Heart right ventricle (tissue), 16 donors: ENCODE measurements at regions not wholly inside any gene's neighbourhood (a gene's known extent, or its start where the extent isn't known, plus 50 kb on each side); places are given as distances from the start of the nearest gene placed in this dataset.

ENCODE experiments used
- ATAC-seq, 8 donors: fragments of 200-7000 bp; cut with Tn5 transposase; one replicate each; pipeline ENCODE4 v1.9.1; 2020; ENCODE audit warnings: mild to moderate bottlenecking in 8 of 8, moderate library complexity in 8 of 8, moderate number of reproducible peaks in 1 of 8
- DNase-seq, 2 donors: peaks; one replicate each; pipeline ENCODE4 v3.0.0-alpha.2; 2020
- H3K27ac ChIP-seq, 10 donors: fragments of 200-600 bp; sonication (generic) in 2 of 10; one replicate each; pipeline versions ENCODE4 v1.5.0 to v1.8.0; 2020 to 2022; ENCODE audit warnings: mild to moderate bottlenecking in 3 of 10
- H3K27me3 ChIP-seq, 7 donors: fragments of 200-600 bp; one replicate each; pipeline ENCODE4 v1.8.0; 2021 to 2022; ENCODE audit warnings: mild to moderate bottlenecking in 2 of 7
- H3K36me3 ChIP-seq, 9 donors: fragments of 200-600 bp; sonication (generic) in 1 of 9; one replicate each; pipeline versions ENCODE4 v1.5.0 to v1.8.0; 2020 to 2022; ENCODE audit warnings: mild to moderate bottlenecking in 2 of 9
- H3K4me1 ChIP-seq, 9 donors: fragments of 200-600 bp; sonication (generic) in 1 of 9; one replicate each; pipeline versions ENCODE4 v1.5.0 to v1.8.0; 2020 to 2022; ENCODE audit warnings: mild to moderate bottlenecking in 4 of 9
- H3K4me3 ChIP-seq, 10 donors: fragments of 200-600 bp; sonication (generic) in 2 of 10; one replicate each; pipeline versions ENCODE4 v1.5.0 to v1.8.0; 2020 to 2022; ENCODE audit warnings: mild to moderate bottlenecking in 7 of 10, moderate library complexity in 2 of 10
- H3K9me3 ChIP-seq, 11 donors: fragments of 200-600 bp in 10 of 11; sonication (generic) in 2 of 11; one replicate each; pipeline versions ENCODE4 v1.5.0 to v1.8.0; 2013 to 2022; ENCODE audit warnings: mild to moderate bottlenecking in 2 of 11, control low read depth in 1 of 11, moderate library complexity in 1 of 11
- WGBS, 2 donors: extraction: QIAGEN DNeasy Blood & Tissue Kit; methylation state at CpG; one replicate each; pipeline ENCODE4 v1.1.7; 2013; ENCODE audit warnings: inconsistent platforms in 1 of 2; 5-methylcytosine and 5-hydroxymethylcytosine counted together
- intact Hi-C, 10 donors: fragments of 100-400 bp; cut with DNase I; formaldehyde crosslinking; loops; one replicate each; pipeline versions ENCODE4 v1.11.1 to v1.14.2; 2022
- TF ChIP-seq, protein P1 (sequence below), 9 donors: fragments of 200-600 bp; sonication (generic) in 2 of 9; IDR thresholded peaks; one replicate each; pipeline versions ENCODE4 v1.5.0 to v1.8.0; 2021 to 2022; ENCODE audit warnings: antibody characterized with exemption in 9 of 9, mild to moderate bottlenecking in 5 of 9, moderate library complexity in 1 of 9
- donor health status: Arrhythmogenic right ventricular cardiomyopathy.
- donor health status: ischemic (EF 13 %, LVEDD 7.1; RV severe dilation, severe dysfunction).
- donor health status: healthy with polysubstance abuse.
- donor health status: DM: no; HTN: yes; CAD: no.
- donor health status: DM: no; HTN: no; CAD: no.
- donor health status: ischemic (EF 25% LVEDD 6.9; RV normal size, moderate dysfunction).
- donor health status: ischemic (EF 25% LVEDD 5.7; RV mildly dilated, moderate dysfunction).
- donor health status: healthy.
- donor health status: DM: yes; HTN: yes; CAD: no.
- donor health status: Ischemic cardiomyopathy.
- donor health status: ischemic (EF 35%, LVEDD 5.7; RV mildly dilated, moderate dysfunction).
- donor health status: nonischemic (EF 11% LVEDD 7.7; RV severe dilation, severe dysfunction).
- donor health status: DM: yes; HTN: yes; CAD: no.
- donor health status: PGD.
- donor health status: ischemic (EF 29% LVEDD 5.4; RV normal size, mild dysfunction).
- donor health status: nonischemic (EF 23%, LVEDD 6.1; RV moderate dilation, normal function).

DNA sequence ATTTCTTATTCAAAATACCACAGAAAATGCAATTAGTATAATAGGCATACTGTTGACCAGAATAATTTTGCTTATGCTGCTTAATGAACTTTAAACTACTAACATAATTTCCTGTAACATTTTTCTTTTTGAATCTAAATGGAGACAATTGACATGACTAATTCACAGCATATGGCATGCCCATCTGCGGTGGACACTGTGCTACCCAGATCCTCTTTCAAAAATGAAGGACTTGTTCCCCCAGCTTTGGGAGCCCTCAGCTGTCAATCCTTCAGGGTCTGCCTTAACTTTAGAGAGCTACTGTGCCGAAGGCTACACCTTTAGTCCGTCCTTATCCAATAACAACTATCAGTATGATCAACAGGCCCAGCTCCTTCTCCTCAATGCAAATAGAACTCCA is 789.0 kb downstream of the PLA2G4A start:
- intact Hi-C loops: no loop called here
- Histone ChIP-seq H3K27me3 (no peaks in the 10 kb centered on the region), H3K9me3 (peaks cover 0 to 28% (median 0%) of the 10 kb centered on the region in 11 donors), H3K4me1 (no peaks in the 10 kb centered on the region), H3K36me3 (no peaks in the 10 kb centered on the region), H3K4me3 (no peak overlapping the region), H3K27ac (no peak overlapping the region)
- DNase-seq: no peak
- 87 to 95% methylated on average over 3 of the region's 3 CpGs for WGBS, 2 donors
- ATAC-seq: no peak
- TF ChIP-seq, protein P1, sequence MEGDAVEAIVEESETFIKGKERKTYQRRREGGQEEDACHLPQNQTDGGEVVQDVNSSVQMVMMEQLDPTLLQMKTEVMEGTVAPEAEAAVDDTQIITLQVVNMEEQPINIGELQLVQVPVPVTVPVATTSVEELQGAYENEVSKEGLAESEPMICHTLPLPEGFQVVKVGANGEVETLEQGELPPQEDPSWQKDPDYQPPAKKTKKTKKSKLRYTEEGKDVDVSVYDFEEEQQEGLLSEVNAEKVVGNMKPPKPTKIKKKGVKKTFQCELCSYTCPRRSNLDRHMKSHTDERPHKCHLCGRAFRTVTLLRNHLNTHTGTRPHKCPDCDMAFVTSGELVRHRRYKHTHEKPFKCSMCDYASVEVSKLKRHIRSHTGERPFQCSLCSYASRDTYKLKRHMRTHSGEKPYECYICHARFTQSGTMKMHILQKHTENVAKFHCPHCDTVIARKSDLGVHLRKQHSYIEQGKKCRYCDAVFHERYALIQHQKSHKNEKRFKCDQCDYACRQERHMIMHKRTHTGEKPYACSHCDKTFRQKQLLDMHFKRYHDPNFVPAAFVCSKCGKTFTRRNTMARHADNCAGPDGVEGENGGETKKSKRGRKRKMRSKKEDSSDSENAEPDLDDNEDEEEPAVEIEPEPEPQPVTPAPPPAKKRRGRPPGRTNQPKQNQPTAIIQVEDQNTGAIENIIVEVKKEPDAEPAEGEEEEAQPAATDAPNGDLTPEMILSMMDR (IDR thresholded peaks at IDR 0.05): no peak

DNA sequence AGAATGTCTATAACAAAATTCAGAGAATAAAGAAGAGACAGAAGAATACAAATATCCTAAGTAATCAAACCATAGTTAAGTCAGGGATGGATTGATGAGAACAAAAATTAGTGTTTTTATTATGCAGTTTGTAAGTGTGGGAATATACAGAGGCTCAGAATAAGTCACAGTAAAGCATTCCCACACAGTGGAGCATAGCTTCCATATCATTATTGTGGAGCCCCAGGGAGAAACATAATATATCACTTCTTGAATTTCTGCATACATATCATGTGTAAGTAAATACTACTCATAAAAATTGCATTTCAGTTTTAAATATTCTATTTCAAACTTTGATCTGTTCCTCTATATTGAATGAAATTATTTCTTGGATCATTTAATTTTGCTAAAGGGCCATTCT is 790.4 kb downstream of the PLA2G4A start:
- ATAC-seq (no peak), DNase-seq (no peak)
- Histone ChIP-seq H3K9me3 (peaks cover 0 to 22% (median 0%) of the 10 kb centered on the region in 11 donors), H3K4me3 (no peak overlapping the region), H3K36me3 (no peaks in the 10 kb centered on the region), H3K27ac (no peak overlapping the region), H3K4me1 (no peaks in the 10 kb centered on the region), H3K27me3 (no peaks in the 10 kb centered on the region)
- TF ChIP-seq, protein P1 (IDR thresholded peaks at IDR 0.05): no peak
- intact Hi-C loops: no loop called here

DNA sequence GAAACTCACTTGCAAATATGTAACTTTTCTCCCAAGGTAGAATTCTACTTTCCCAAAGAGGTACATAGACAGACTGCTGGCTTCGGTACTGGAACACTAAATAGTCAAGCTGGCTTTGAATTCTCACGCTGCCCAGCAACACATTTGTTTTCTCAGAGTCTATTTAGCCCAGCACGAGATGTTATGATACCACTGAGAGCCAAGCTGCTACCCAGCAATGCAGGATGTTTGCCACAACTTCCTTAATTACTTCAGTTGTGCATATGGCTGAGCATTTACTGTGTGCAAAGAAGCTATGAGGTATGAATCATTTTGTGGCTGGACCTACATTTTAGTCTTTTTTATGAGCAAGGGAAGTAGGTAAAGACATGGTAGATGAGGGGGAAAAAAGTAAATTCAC is 793.2 kb downstream of the PLA2G4A start:
- TF ChIP-seq, protein P1 (IDR thresholded peaks at IDR 0.05): no peak
- H3K9me3 ChIP-seq: peaks cover 0 to 16% (median 0%) of the 10 kb centered on the region in 11 donors
- no peaks in the 10 kb centered on the region for H3K4me1 ChIP-seq
- intact Hi-C loops: no loop called here
- H3K27ac ChIP-seq: no peak overlapping the region
- no peaks in the 10 kb centered on the region for H3K27me3 ChIP-seq
- H3K36me3 ChIP-seq: no peaks in the 10 kb centered on the region
- H3K4me3 ChIP-seq: no peak overlapping the region
- DNase-seq (no peak), ATAC-seq (no peak)
- WGBS, 2 donors: 75 to 89% methylated on average over 3 of the region's 3 CpGs

DNA sequence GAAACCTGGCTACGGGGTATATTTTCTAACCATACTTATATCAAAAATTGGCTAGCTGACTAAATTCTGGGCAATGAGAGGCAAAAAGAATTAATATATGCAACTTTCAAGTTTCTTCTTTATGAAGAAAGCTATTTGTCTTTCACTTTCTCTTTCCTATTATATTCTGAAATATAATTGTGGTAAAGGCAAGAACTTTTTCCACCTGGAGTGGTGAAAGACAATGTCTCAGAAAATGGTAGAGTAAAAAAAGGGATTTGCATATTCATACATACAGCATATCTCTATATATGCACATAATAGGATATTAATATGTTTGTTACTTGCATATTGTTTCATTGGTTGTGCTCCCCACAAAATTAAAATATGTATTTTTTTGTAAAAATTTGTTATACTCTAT is 793.8 kb downstream of the PLA2G4A start:
- Histone ChIP-seq H3K27ac (no peak overlapping the region), H3K4me1 (no peaks in the 10 kb centered on the region), H3K36me3 (no peaks in the 10 kb centered on the region), H3K27me3 (no peaks in the 10 kb centered on the region), H3K4me3 (no peak overlapping the region), H3K9me3 (peaks cover 0 to 14% (median 0%) of the 10 kb centered on the region in 11 donors)
- WGBS, 2 donors: 35 to 50% methylated on average over 1 of the region's 1 CpG
- TF ChIP-seq, protein P1 (IDR thresholded peaks at IDR 0.05): no peak
- intact Hi-C loops: no loop called here
- DNase-seq (no peak), ATAC-seq (no peak)
